K562 (cell line): ENCODE measurements at regions not wholly inside any gene's neighbourhood (a gene's known extent, or its start where the extent isn't known, plus 50 kb on each side); places are given as distances from the start of the nearest gene placed in this dataset.

Experiments
- ATAC-seq: fragments of 200-7000 bp; cut with Tn5 transposase; 3 replicates; pipeline ENCODE4 v1.9.1; 2020; ENCODE audit warnings: moderate library complexity
- BruUV-seq: library from RNA; stranded (reverse); fragments of 400-500 nt; replicated peaks from 2 replicates; lab custom pipeline; 2021; lab: Mats Ljungman, UMichigan
- CTCF ChIA-PET: fragments of 300-600 bp; formaldehyde crosslinking; extraction: SDS; loops from one replicate; lab custom pipeline; 2021; ENCODE audit warnings: low intra/inter-chr PET ratio; lab: Yijun Ruan, JAX
- POLR2A ChIA-PET: fragments of 300-600, 350-650 bp; sonication (Branson Sonifier 250); formaldehyde crosslinking; extraction: SDS; loops from one replicate; lab custom pipeline; 2021; ENCODE audit warnings: antibody characterized with exemption, inconsistent platforms; lab: Yijun Ruan, JAX
- DNase-seq, 4 experiments: peaks; one replicate each; pipeline versions ENCODE4 v3.0.0 to v3.0.0-alpha.2; 2011 to 2018; ENCODE audit warnings: low spot score in 3 of 4, mixed read lengths in 3 of 4; ENCODE audit errors: extremely low read depth in 1 of 4
- FAIRE-seq: peaks from 2 replicates; lab custom pipeline; 2011; peaks lifted over from hg19 to GRCh38; lab: Jason Lieb, UNC
- H2AFZ ChIP-seq: 2 replicates; pipeline ENCODE4 v1.6.0; 2011; ENCODE audit warnings: low read depth, low read length, control low read depth, inconsistent platforms
- H3K27ac ChIP-seq: fragments of 200-600 bp; 3 replicates; pipeline ENCODE4 v1.8.0; 2011; ENCODE audit warnings: low read depth, mild to moderate bottlenecking, control low read depth, inconsistent platforms, low read length, moderate library complexity, mixed read lengths; ENCODE audit errors: extremely low read depth
- H3K27me3 ChIP-seq, 2 experiments: fragments of 300-600 bp in 1 of 2; 2 replicates in 1 of 2; 3 replicates in 1 of 2; pipeline versions ENCODE4 v1.6.0 to v1.8.0; 2011; ENCODE audit warnings: inconsistent platforms in 2 of 2, low read length in 2 of 2, mild to moderate bottlenecking in 1 of 2, mixed read lengths in 1 of 2, moderate library complexity in 1 of 2; ENCODE audit not compliant: control insufficient read depth in 2 of 2, insufficient read depth in 2 of 2
- H3K36me3 ChIP-seq: fragments of 300-600 bp; 3 replicates; pipeline ENCODE4 v1.8.0; 2011; ENCODE audit warnings: mild to moderate bottlenecking, low read length, inconsistent platforms; ENCODE audit not compliant: control insufficient read depth, insufficient read depth
- H3K4me1 ChIP-seq, 2 experiments: fragments of 200-600 bp in 1 of 2; replicated peaks in 1 of 2; 2 replicates in 1 of 2; 3 replicates in 1 of 2; pipeline versions ENCODE4 v1.5.1 to v1.8.0; 2011; ENCODE audit warnings: inconsistent platforms in 2 of 2, low read length in 2 of 2, mild to moderate bottlenecking in 1 of 2, mixed read lengths in 1 of 2, moderate library complexity in 1 of 2; ENCODE audit not compliant: control insufficient read depth in 2 of 2, insufficient read depth in 2 of 2
- H3K4me2 ChIP-seq: 2 replicates; pipeline ENCODE4 v1.6.1; 2011; ENCODE audit warnings: low read length, control low read depth, inconsistent platforms, mixed read lengths; ENCODE audit not compliant: insufficient read depth
- H3K4me3 ChIP-seq: fragments of 200-600 bp; sonication (generic), shearing (Covaris generic); 2 replicates; pipeline ENCODE4 v1.5.1; 2016; ENCODE audit warnings: control low read depth, inconsistent platforms
- H3K79me2 ChIP-seq: fragments of 200-600 bp; 3 replicates; pipeline ENCODE4 v1.8.0; 2011; ENCODE audit warnings: low read length, inconsistent platforms; ENCODE audit not compliant: control insufficient read depth, insufficient read depth
- H3K9ac ChIP-seq, 2 experiments: 2 replicates each; pipeline versions ENCODE4 v1.6.0 to v1.6.1; 2011; ENCODE audit warnings: low read depth in 2 of 2, low read length in 2 of 2, control low read depth in 1 of 2, inconsistent platforms in 1 of 2, mild to moderate bottlenecking in 1 of 2, mixed read lengths in 1 of 2; ENCODE audit not compliant: insufficient read depth in 1 of 2
- H3K9me1 ChIP-seq: one replicate; pipeline ENCODE4 v1.6.0; 2011; ENCODE audit warnings: inconsistent platforms, mild to moderate bottlenecking, low read length, moderate library complexity; ENCODE audit not compliant: control insufficient read depth, insufficient read depth
- H3K9me3 ChIP-seq: replicated peaks from 2 replicates; pipeline ENCODE4 v1.5.1; 2011; ENCODE audit warnings: low read depth, low read length, inconsistent platforms; ENCODE audit not compliant: control insufficient read depth, insufficient read depth
- H4K20me1 ChIP-seq: replicated peaks from 2 replicates; pipeline ENCODE4 v1.6.1; 2011; ENCODE audit warnings: low read length, inconsistent platforms, mixed read lengths; ENCODE audit not compliant: control insufficient read depth, insufficient read depth
- FOS ChIP-seq: IDR thresholded peaks from 3 replicates; pipeline ENCODE4 v1.6.1; 2011; ENCODE audit not compliant: insufficient read length; ENCODE audit errors: extremely low read depth
- GATAD2B ChIP-seq: fragments of 450-650 bp; IDR thresholded peaks from 2 replicates; pipeline ENCODE4 v1.6.1; 2017; ENCODE audit warnings: mild to moderate bottlenecking, borderline replicate concordance
- HNRNPL ChIP-seq: fragments of 200-400 bp; formaldehyde crosslinking; IDR thresholded peaks from 2 replicates; pipeline ENCODE4 v1.6.1; 2017; ENCODE audit warnings: low read depth, mild to moderate bottlenecking, low read length
- KLF6 ChIP-seq: fragments of 250-450 bp; sonication (Bioruptor Pico); IDR thresholded peaks from 2 replicates; pipeline ENCODE4 v1.4.0; 2020; ENCODE audit warnings: mild to moderate bottlenecking, moderate library complexity, borderline replicate concordance
- MED1 ChIP-seq: sonication (generic); formaldehyde crosslinking; IDR thresholded peaks from 2 replicates; pipeline ENCODE4 v1.8.1; 2023; ENCODE audit warnings: missing genetic modification reagents, borderline replicate concordance
- NR2F6 ChIP-seq: fragments of 450-650 bp; formaldehyde crosslinking; IDR thresholded peaks from 2 replicates; pipeline ENCODE4 v1.4.0; 2020; ENCODE audit warnings: mild to moderate bottlenecking
- PHTF2 ChIP-seq: fragments of 250-450 bp; sonication (Bioruptor Pico); IDR thresholded peaks from 2 replicates; pipeline ENCODE4 v1.5.0; 2021; ENCODE audit warnings: mild to moderate bottlenecking
- RBBP5 ChIP-seq: fragments of 200-600 bp; sonication (generic); IDR thresholded peaks from 2 replicates; pipeline ENCODE4 v1.6.1; 2012; ENCODE audit warnings: borderline replicate concordance, mild to moderate bottlenecking, low read length, control low read depth, inconsistent platforms; ENCODE audit not compliant: insufficient read depth, poor library complexity, severe bottlenecking
- SMAD2 ChIP-seq: fragments of 150-350 bp; IDR thresholded peaks from 2 replicates; pipeline ENCODE4 v1.6.1; 2014; ENCODE audit warnings: low read depth, mild to moderate bottlenecking, low read length
- SPI1 ChIP-seq: IDR thresholded peaks from 2 replicates; pipeline ENCODE4 v1.6.1; 2011; ENCODE audit warnings: low read depth, low read length, control low read depth, borderline replicate concordance
- ZNF12 ChIP-seq: sonication (generic); formaldehyde crosslinking; IDR thresholded peaks from 2 replicates; pipeline ENCODE4 v1.4.0; 2020; ENCODE audit warnings: mild to moderate bottlenecking, missing genetic modification reagents
- ZNF24 ChIP-seq: fragments of 450-650 bp; IDR thresholded peaks from 2 replicates; pipeline ENCODE4 v1.6.1; 2016
- ZNF551 ChIP-seq: fragments of 250-450 bp; sonication (Bioruptor Pico); IDR thresholded peaks from 2 replicates; pipeline ENCODE4 v1.5.0; 2021; ENCODE audit warnings: mild to moderate bottlenecking, moderate library complexity
- WGBS: fragments of 100-300 bp; shearing (Covaris generic); methylation state at CpG from one replicate; pipeline ENCODE4 v1.1.6; 2016; ENCODE audit warnings: low coverage, mixed read lengths; ENCODE audit not compliant: insufficient coverage; ENCODE audit errors: missing lambda C conversion rate; 5-methylcytosine and 5-hydroxymethylcytosine counted together
- in situ Hi-C: fragments of 300-500 bp; cut with MboI; formaldehyde crosslinking; loops from 4 replicates; pipeline ENCODE4 v1.15.0; 2018; ENCODE audit warnings: inconsistent platforms, mixed read lengths
- intact Hi-C: fragments of 100-400 bp; cut with micrococcal nuclease; formaldehyde crosslinking; loops from 2 replicates; pipeline ENCODE4 v1.14.2; 2022
- TF ChIP-seq, protein P1 (sequence below): fragments of 250-450 bp; sonication (Bioruptor Pico); IDR thresholded peaks from 2 replicates; pipeline ENCODE4 v1.8.0; 2021; ENCODE audit warnings: borderline replicate concordance, mild to moderate bottlenecking, moderate library complexity; ENCODE audit not compliant: poor library complexity, severe bottlenecking
- TF ChIP-seq, protein P2 (sequence below): conservative IDR thresholded peaks from 2 replicates; pipeline ENCODE4 v1.6.1; 2011; ENCODE audit warnings: low read depth, mild to moderate bottlenecking, low read length; ENCODE audit not compliant: control insufficient read depth
- TF ChIP-seq, protein P3 (sequence below), 2 experiments: IDR thresholded peaks in 1 of 2; conservative IDR thresholded peaks in 1 of 2; 2 replicates each; pipeline ENCODE4 v1.6.1; 2016; ENCODE audit warnings: low read depth in 2 of 2, mild to moderate bottlenecking in 1 of 2, missing compliant biosample characterization in 1 of 2, missing genetic modification characterization in 1 of 2, moderate library complexity in 1 of 2
- TF ChIP-seq, protein P4 (sequence below): IDR thresholded peaks from 3 replicates; pipeline ENCODE4 v1.6.1; 2011; ENCODE audit warnings: borderline replicate concordance, mild to moderate bottlenecking; ENCODE audit not compliant: insufficient read length, insufficient read depth

DNA sequence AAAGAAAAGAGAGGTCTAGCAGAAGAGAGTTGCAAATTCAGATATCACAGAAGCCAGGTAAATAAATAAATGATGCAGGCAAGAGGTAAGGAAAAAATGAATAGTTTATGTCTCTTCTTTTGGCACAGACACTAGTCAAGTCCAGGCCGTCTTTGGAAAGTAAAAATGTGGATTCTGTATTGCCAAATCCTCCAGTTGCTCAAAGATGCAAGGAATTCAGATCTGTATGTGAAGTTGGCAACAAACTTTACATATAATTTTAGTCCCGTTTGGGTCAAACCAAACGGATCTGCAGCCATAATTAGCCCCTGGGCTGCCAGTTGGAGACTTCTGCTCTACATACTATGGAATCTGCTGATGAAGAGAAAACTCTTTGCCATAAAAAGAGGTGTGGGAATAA, 200.5 kb upstream of the RND3 start:
- no peak overlapping the region for H2AFZ ChIP-seq
- in situ Hi-C loops (no loop called here), intact Hi-C loops (no loop called here)
- ATAC-seq (no peak), DNase-seq (no peak), FAIRE-seq (no peak)
- no peak overlapping the region for H3K9ac ChIP-seq
- ChIA-PET POLR2A (no interaction called here), CTCF (no interaction called here)
- H3K4me3 ChIP-seq, result no peak overlapping the region
- WGBS, result 1% methylated on average over 3 of the region's 3 CpGs
- H3K27me3 ChIP-seq, result no peaks in the 10 kb centered on the region
- H3K27ac ChIP-seq, result no peak overlapping the region
- no peaks in the 10 kb centered on the region for H3K4me1 ChIP-seq
- no peaks in the 10 kb centered on the region for H4K20me1 ChIP-seq
- H3K4me2 ChIP-seq, result no peak overlapping the region
- no peaks in the 10 kb centered on the region for H3K79me2 ChIP-seq
- H3K9me3 ChIP-seq, result no peaks in the 10 kb centered on the region; the same call in 1 of the 2 replicates
- H3K36me3 ChIP-seq, result no peaks in the 10 kb centered on the region
- no peaks in the 10 kb centered on the region for H3K9me1 ChIP-seq
- no TSS peak for BruUV-seq
- TF ChIP-seq, protein P1, sequence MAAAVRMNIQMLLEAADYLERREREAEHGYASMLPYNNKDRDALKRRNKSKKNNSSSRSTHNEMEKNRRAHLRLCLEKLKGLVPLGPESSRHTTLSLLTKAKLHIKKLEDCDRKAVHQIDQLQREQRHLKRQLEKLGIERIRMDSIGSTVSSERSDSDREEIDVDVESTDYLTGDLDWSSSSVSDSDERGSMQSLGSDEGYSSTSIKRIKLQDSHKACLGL (CRISPR knock-in tag), result no peak
- TF ChIP-seq MED1 (no peak), GATAD2B (no peak), PHTF2 (CRISPR knock-in tag) (no peak), SMAD2 (no peak), KLF6 (no peak), FOS (no peak), SPI1 (no peak), HNRNPL (no peak), RBBP5 (no peak), ZNF551 (no peak), ZNF24 (no peak), NR2F6 (CRISPR knock-in tag) (no peak), ZNF12 (CRISPR knock-in tag) (no peak)
- TF ChIP-seq, protein P2, sequence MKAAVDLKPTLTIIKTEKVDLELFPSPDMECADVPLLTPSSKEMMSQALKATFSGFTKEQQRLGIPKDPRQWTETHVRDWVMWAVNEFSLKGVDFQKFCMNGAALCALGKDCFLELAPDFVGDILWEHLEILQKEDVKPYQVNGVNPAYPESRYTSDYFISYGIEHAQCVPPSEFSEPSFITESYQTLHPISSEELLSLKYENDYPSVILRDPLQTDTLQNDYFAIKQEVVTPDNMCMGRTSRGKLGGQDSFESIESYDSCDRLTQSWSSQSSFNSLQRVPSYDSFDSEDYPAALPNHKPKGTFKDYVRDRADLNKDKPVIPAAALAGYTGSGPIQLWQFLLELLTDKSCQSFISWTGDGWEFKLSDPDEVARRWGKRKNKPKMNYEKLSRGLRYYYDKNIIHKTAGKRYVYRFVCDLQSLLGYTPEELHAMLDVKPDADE, result no peak
- TF ChIP-seq, protein P3, sequence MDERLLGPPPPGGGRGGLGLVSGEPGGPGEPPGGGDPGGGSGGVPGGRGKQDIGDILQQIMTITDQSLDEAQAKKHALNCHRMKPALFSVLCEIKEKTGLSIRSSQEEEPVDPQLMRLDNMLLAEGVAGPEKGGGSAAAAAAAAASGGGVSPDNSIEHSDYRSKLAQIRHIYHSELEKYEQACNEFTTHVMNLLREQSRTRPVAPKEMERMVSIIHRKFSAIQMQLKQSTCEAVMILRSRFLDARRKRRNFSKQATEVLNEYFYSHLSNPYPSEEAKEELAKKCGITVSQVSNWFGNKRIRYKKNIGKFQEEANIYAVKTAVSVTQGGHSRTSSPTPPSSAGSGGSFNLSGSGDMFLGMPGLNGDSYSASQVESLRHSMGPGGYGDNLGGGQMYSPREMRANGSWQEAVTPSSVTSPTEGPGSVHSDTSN (CRISPR knock-in tag; IDR thresholded peaks at IDR 0.05; ENCODE audit: low read depth), result no peak
- TF ChIP-seq, protein P3 (tag; conservative IDR thresholded peaks at IDR 0.05; ENCODE audit: low read depth), result no peak
- TF ChIP-seq, protein P4, sequence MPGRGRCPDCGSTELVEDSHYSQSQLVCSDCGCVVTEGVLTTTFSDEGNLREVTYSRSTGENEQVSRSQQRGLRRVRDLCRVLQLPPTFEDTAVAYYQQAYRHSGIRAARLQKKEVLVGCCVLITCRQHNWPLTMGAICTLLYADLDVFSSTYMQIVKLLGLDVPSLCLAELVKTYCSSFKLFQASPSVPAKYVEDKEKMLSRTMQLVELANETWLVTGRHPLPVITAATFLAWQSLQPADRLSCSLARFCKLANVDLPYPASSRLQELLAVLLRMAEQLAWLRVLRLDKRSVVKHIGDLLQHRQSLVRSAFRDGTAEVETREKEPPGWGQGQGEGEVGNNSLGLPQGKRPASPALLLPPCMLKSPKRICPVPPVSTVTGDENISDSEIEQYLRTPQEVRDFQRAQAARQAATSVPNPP, result no peak
